ENCODE measurements at regions not wholly inside any gene's neighbourhood (a gene's known extent, or its start where the extent isn't known, plus 50 kb on each side); places are given as distances from the start of the nearest gene placed in this dataset.

GRCh38 chr2:239763433-239764097 is 261.6 kb downstream of the NDUFA10 start:
- no peak overlapping the region for H3K4me3 ChIP-seq (ENCODE audit: low read depth in 1 of 3, low read length in 3 of 3)
- no peak overlapping the region for H3K27ac ChIP-seq (ENCODE audit: low read depth in 1 of 2, low read length in 2 of 2)
- peaks cover 2 to 11% (median 8%) of the 10 kb centered on the region in 4 donors for H3K9me3 ChIP-seq (ENCODE audit: control insufficient read depth in 4 of 4, low read length in 3 of 4)
- H3K36me3 ChIP-seq (ENCODE audit: control insufficient read depth in 4 of 4, insufficient read depth in 3 of 4, low read depth in 1 of 4, low read length in 3 of 4) = no peaks in the 10 kb centered on the region
- no peaks in the 10 kb centered on the region for H3K4me1 ChIP-seq (ENCODE audit: control insufficient read depth in 4 of 4, insufficient read depth in 4 of 4, low read length in 3 of 4)
- no peak overlapping the region for H3K9ac ChIP-seq (ENCODE audit: low read depth in 1 of 2, low read length in 2 of 2)
- TF ChIP-seq FOXA1 (IDR thresholded peaks at IDR 0.05) (no peak), CTCF (IDR thresholded peaks at IDR 0.05; ENCODE audit: low read depth, low read length, missing input control) (no peak), YY1 (IDR thresholded peaks at IDR 0.05) (no peak), ZBTB33 (IDR thresholded peaks at IDR 0.05) (no peak), EGR1 (IDR thresholded peaks at IDR 0.05; ENCODE audit: low read depth in 2 of 2) (no peak), SP1 (IDR thresholded peaks at IDR 0.05) (no peak), NR2F2 (IDR thresholded peaks at IDR 0.05) (no peak), REST (IDR thresholded peaks at IDR 0.05) (no peak), RAD21 (IDR thresholded peaks at IDR 0.05) (no peak), RXRA (IDR thresholded peaks at IDR 0.05) (no peak), JUND (IDR thresholded peaks at IDR 0.05) (no peak)
- H3K27me3 ChIP-seq (ENCODE audit: control insufficient read depth in 4 of 4, insufficient read depth in 4 of 4, low read length in 3 of 4) = no peaks in the 10 kb centered on the region
- 77% methylated on average over 13 of the region's 13 CpGs for WGBS
- no peak for DNase-seq (ENCODE audit: low spot score)

GRCh38 chr2:239762655-239763269 is 262.4 kb downstream of the NDUFA10 start:
- TF ChIP-seq FOXA2 (IDR thresholded peaks at IDR 0.05) (no peak), ATF3 (IDR thresholded peaks at IDR 0.05) (no peak), JUND (IDR thresholded peaks at IDR 0.05) (no peak), MAX (IDR thresholded peaks at IDR 0.05) (no peak), RAD21 (IDR thresholded peaks at IDR 0.05) (no peak)

More at GRCh38 chr2:239762655-239763269, 262.4 kb downstream of the NDUFA10 start:
- no peak overlapping the region for H3K9ac ChIP-seq (ENCODE audit: low read depth in 1 of 2, low read length in 2 of 2)
- no peak for DNase-seq (ENCODE audit: low spot score)
- peaks cover 2 to 11% (median 8%) of the 10 kb centered on the region in 4 donors for H3K9me3 ChIP-seq (ENCODE audit: control insufficient read depth in 4 of 4, low read length in 3 of 4)
- WGBS = 79% methylated on average over 14 of the region's 14 CpGs
- H3K4me1 ChIP-seq (ENCODE audit: control insufficient read depth in 4 of 4, insufficient read depth in 4 of 4, low read length in 3 of 4) = no peaks in the 10 kb centered on the region
- H3K36me3 ChIP-seq (ENCODE audit: control insufficient read depth in 4 of 4, insufficient read depth in 3 of 4, low read depth in 1 of 4, low read length in 3 of 4) = no peaks in the 10 kb centered on the region
- no peak overlapping the region for H3K4me3 ChIP-seq (ENCODE audit: low read depth in 1 of 3, low read length in 3 of 3)
- H3K27me3 ChIP-seq (ENCODE audit: control insufficient read depth in 4 of 4, insufficient read depth in 4 of 4, low read length in 3 of 4) = no peaks in the 10 kb centered on the region
- H3K27ac ChIP-seq (ENCODE audit: low read depth in 1 of 2, low read length in 2 of 2) = no peak overlapping the region

Measured in liver (tissue), 8 donors.